Neuronal stem cell (in vitro differentiated cells): ENCODE measurements at regions not wholly inside any gene's neighbourhood (a gene's known extent, or its start where the extent isn't known, plus 50 kb on each side); places are given as distances from the start of the nearest gene placed in this dataset.
"Not testable (repeated sequence)": the region's sequence is repeated elsewhere in the genome, so short reads cannot be mapped to it uniquely, and the experiment has no call there.

ENCODE experiments used
- DNase-seq: peaks from one replicate; pipeline ENCODE4 v3.0.0-alpha.2; 2013; ENCODE audit warnings: low spot score
- H2AFZ ChIP-seq: one replicate; pipeline ENCODE4 v1.6.1; 2013; ENCODE audit warnings: mild to moderate bottlenecking, low read length, inconsistent platforms
- H2AK5ac ChIP-seq: 2 replicates; pipeline ENCODE4 v1.6.1; 2013; ENCODE audit warnings: low read depth, mild to moderate bottlenecking, inconsistent platforms, low read length, moderate library complexity, mixed read lengths
- H2BK120ac ChIP-seq: 2 replicates; pipeline ENCODE4 v1.6.1; 2013; ENCODE audit warnings: low read depth, mild to moderate bottlenecking, inconsistent platforms, low read length, moderate library complexity, mixed read lengths
- H2BK12ac ChIP-seq: one replicate; pipeline ENCODE4 v1.6.1; 2013; ENCODE audit warnings: low read length, inconsistent platforms
- H2BK15ac ChIP-seq: 2 replicates; pipeline ENCODE4 v1.6.1; 2013; ENCODE audit warnings: mild to moderate bottlenecking, low read length, inconsistent platforms, mixed read lengths
- H2BK5ac ChIP-seq: one replicate; pipeline ENCODE4 v1.6.1; 2013; ENCODE audit warnings: inconsistent platforms, mild to moderate bottlenecking, low read length, moderate library complexity
- H3K14ac ChIP-seq: one replicate; pipeline ENCODE4 v1.6.1; 2013; ENCODE audit warnings: low read length, inconsistent platforms
- H3K18ac ChIP-seq: 2 replicates; pipeline ENCODE4 v1.6.1; 2013; ENCODE audit warnings: low read length, inconsistent platforms
- H3K23ac ChIP-seq: 2 replicates; pipeline ENCODE4 v1.6.1; 2013; ENCODE audit warnings: low read depth, mild to moderate bottlenecking, mixed read lengths, low read length, inconsistent platforms; ENCODE audit not compliant: poor library complexity
- H3K27ac ChIP-seq: replicated peaks from 3 replicates; pipeline ENCODE4 v1.5.1; 2013; ENCODE audit warnings: low read length, inconsistent platforms
- H3K27me3 ChIP-seq, 3 experiments: 2 replicates each; pipeline ENCODE4 v1.6.1; 2013; ENCODE audit warnings: low read length in 3 of 3, mild to moderate bottlenecking in 2 of 3, inconsistent platforms in 1 of 3, low read depth in 1 of 3, mixed read lengths in 1 of 3, moderate library complexity in 1 of 3; ENCODE audit not compliant: control insufficient read depth in 3 of 3, insufficient read depth in 3 of 3
- H3K36me3 ChIP-seq, 2 donors: replicated peaks in 1 of 2; 2 replicates each; pipeline ENCODE4 v1.6.1; 2013; ENCODE audit warnings: low read length in 2 of 2; ENCODE audit not compliant: control insufficient read depth in 2 of 2, insufficient read depth in 2 of 2
- H3K4ac ChIP-seq: 2 replicates; pipeline ENCODE4 v1.6.1; 2013; ENCODE audit warnings: inconsistent platforms, mild to moderate bottlenecking, low read length, moderate library complexity
- H3K4me1 ChIP-seq, 2 donors: 1 replicate in 1 of 2; 2 replicates in 1 of 2; pipeline ENCODE4 v1.6.1; 2013; ENCODE audit warnings: low read length in 2 of 2, low read depth in 1 of 2; ENCODE audit not compliant: control insufficient read depth in 2 of 2, insufficient read depth in 1 of 2
- H3K4me2 ChIP-seq: one replicate; pipeline ENCODE4 v1.6.1; 2013; ENCODE audit warnings: mild to moderate bottlenecking, low read length, inconsistent platforms; ENCODE audit not compliant: insufficient read depth, poor library complexity, severe bottlenecking
- H3K4me3 ChIP-seq, 2 donors: 2 replicates each; pipeline ENCODE4 v1.5.1; 2013; ENCODE audit warnings: low read length in 2 of 2, mild to moderate bottlenecking in 2 of 2, inconsistent platforms in 1 of 2, moderate library complexity in 1 of 2
- H3K79me1 ChIP-seq: one replicate; pipeline ENCODE4 v1.6.1; 2013; ENCODE audit warnings: low read depth, mild to moderate bottlenecking, inconsistent platforms, low read length, moderate library complexity
- H3K9ac ChIP-seq: one replicate; pipeline ENCODE4 v1.6.1; 2013; ENCODE audit warnings: mild to moderate bottlenecking, low read depth, low read length, inconsistent platforms; ENCODE audit not compliant: poor library complexity
- H3K9me3 ChIP-seq, 2 donors: replicated peaks in 1 of 2; 2 replicates each; pipeline versions ENCODE3 to v1.6.1; 2013; ENCODE audit warnings: low read length in 2 of 2, mild to moderate bottlenecking in 2 of 2, inconsistent platforms in 1 of 2, low read depth in 1 of 2, mixed read lengths in 1 of 2, moderate library complexity in 1 of 2; ENCODE audit not compliant: control insufficient read depth in 2 of 2, insufficient read depth in 1 of 2
- H4K8ac ChIP-seq: one replicate; pipeline ENCODE4 v1.6.1; 2013; ENCODE audit warnings: low read depth, mild to moderate bottlenecking, inconsistent platforms, low read length, moderate library complexity
- H4K91ac ChIP-seq: one replicate; pipeline ENCODE4 v1.6.1; 2013; ENCODE audit warnings: low read length, low read depth, mild to moderate bottlenecking, inconsistent platforms; ENCODE audit not compliant: poor library complexity
- WGBS, 2 donors: extraction: QIAGEN DNeasy Blood & Tissue Kit; methylation state at CpG; one replicate each; pipeline ENCODE4 v1.1.7; 2013; ENCODE audit warnings: missing lambda C conversion rate in 2 of 2, mixed read lengths in 1 of 2; ENCODE audit not compliant: insufficient read length in 2 of 2, insufficient replicate concordance in 1 of 2; ENCODE audit errors: extremely low coverage in 2 of 2; 5-methylcytosine and 5-hydroxymethylcytosine counted together

GRCh38 chr14:106129274-106129673 lies 602.9 kb downstream of the TMEM121 start:
- WGBS, 2 donors: no CpG with 5 or more reads among the region's 5 CpGs

GRCh38 chr14:106129904-106130661 lies 603.7 kb downstream of the TMEM121 start:
- H2BK5ac ChIP-seq, H3K18ac ChIP-seq, H3K27me3 ChIP-seq, H3K23ac ChIP-seq, H3K4me1 ChIP-seq, H3K4ac ChIP-seq, H3K14ac ChIP-seq, H2BK15ac ChIP-seq, H3K9ac ChIP-seq, H2BK12ac ChIP-seq, H3K4me3 ChIP-seq, H4K8ac ChIP-seq, H4K91ac ChIP-seq, H3K27ac ChIP-seq, H3K36me3 ChIP-seq, H2BK120ac ChIP-seq, DNase-seq, H3K79me1 ChIP-seq, H3K4me2 ChIP-seq, H2AK5ac ChIP-seq, H3K9me3 ChIP-seq, H2AFZ ChIP-seq: not testable (repeated sequence)
- WGBS, 2 donors: no CpG with 5 or more reads among the region's 8 CpGs

More at GRCh38 chr14:106129274-106129673, 602.9 kb downstream of the TMEM121 start:
- Histone ChIP-seq H3K36me3 (no peaks in the 10 kb centered on the region), H4K91ac (no peak overlapping the region), H2BK15ac (no peak overlapping the region), H3K9ac (no peak overlapping the region), H2AFZ (no peak overlapping the region), H2BK120ac (no peak overlapping the region), H3K27ac (no peak overlapping the region), H2AK5ac (no peak overlapping the region), H3K14ac (no peak overlapping the region), H3K27me3 (no peaks in the 10 kb centered on the region), H3K9me3 (peaks cover 0 to 7% of the 10 kb centered on the region in 2 donors), H3K4me2 (no peak overlapping the region), H2BK12ac (no peak overlapping the region), H3K4me3 (no peak overlapping the region), H3K4me1 (no peaks in the 10 kb centered on the region), H2BK5ac (no peak overlapping the region), H4K8ac (no peak overlapping the region), H3K18ac (no peak overlapping the region), H3K4ac (no peak overlapping the region), H3K23ac (no peak overlapping the region), H3K79me1 (no peaks in the 10 kb centered on the region)
- DNase-seq: no peak

DNA sequence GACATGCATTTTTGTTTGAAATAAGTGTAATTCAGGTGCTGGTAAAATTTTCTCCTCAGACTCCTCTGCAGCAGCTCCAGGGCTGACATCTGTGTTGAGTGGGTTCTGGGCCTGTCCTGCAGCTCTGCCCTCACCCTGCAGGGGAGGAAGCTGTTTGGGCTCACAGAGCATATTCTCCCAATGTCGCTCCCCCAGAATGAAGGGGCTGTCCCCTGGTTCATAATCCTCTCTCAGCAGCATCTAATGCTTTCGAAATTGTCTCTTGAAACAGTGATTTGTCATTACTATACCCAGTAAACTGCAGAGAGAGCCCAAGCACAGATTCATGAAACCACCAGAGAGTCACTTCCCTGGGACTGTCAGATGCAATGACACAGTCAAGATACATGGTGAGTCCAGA lies 606.7 kb downstream of the TMEM121 start:
- H3K79me1 ChIP-seq, H2BK15ac ChIP-seq, H3K4me3 ChIP-seq, H2BK120ac ChIP-seq, H2BK5ac ChIP-seq, H3K18ac ChIP-seq, H3K27ac ChIP-seq, H3K4ac ChIP-seq, H3K4me2 ChIP-seq, H4K91ac ChIP-seq, H4K8ac ChIP-seq, H3K4me1 ChIP-seq, DNase-seq, H2AFZ ChIP-seq, H2BK12ac ChIP-seq, H3K23ac ChIP-seq, H3K14ac ChIP-seq, H2AK5ac ChIP-seq, H3K9ac ChIP-seq, H3K27me3 ChIP-seq, H3K36me3 ChIP-seq, H3K9me3 ChIP-seq: not testable (repeated sequence)
- no CpG with 5 or more reads among the region's 2 CpGs for WGBS, 2 donors

- Histone ChIP-seq H3K27ac (no peak overlapping the region), H3K23ac (no peak overlapping the region), H3K79me1 (no peaks in the 10 kb centered on the region), H2BK15ac (no peak overlapping the region), H3K4ac (no peak overlapping the region), H3K18ac (no peak overlapping the region), H3K9ac (no peak overlapping the region), H3K4me3 (peak overlapping the region in 1 of 2 donors; percentile 54), H3K36me3 (no peaks in the 10 kb centered on the region), H3K27me3 (peaks cover 0 to 6% (median 0%) of the 10 kb centered on the region in 3 experiments), H2BK12ac (no peak overlapping the region), H2AFZ (no peak overlapping the region), H3K4me1 (no peaks in the 10 kb centered on the region), H2BK120ac (no peak overlapping the region), H3K14ac (no peak overlapping the region), H4K8ac (no peak overlapping the region), H2BK5ac (no peak overlapping the region), H2AK5ac (no peak overlapping the region), H3K9me3 (peaks cover 0 to 2% of the 10 kb centered on the region in 2 donors), H3K4me2 (no peak overlapping the region), H4K91ac (no peak overlapping the region)
- no peak for DNase-seq
- WGBS, 2 donors: no CpG with 5 or more reads among the region's 5 CpGs
Measured at GRCh38 chr14:106134886-106135285, 608.5 kb downstream of the TMEM121 start.
